ENCODE measurements at regions not wholly inside any gene's neighbourhood (a gene's known extent, or its start where the extent isn't known, plus 50 kb on each side); places are given as distances from the start of the nearest gene placed in this dataset.

DNA sequence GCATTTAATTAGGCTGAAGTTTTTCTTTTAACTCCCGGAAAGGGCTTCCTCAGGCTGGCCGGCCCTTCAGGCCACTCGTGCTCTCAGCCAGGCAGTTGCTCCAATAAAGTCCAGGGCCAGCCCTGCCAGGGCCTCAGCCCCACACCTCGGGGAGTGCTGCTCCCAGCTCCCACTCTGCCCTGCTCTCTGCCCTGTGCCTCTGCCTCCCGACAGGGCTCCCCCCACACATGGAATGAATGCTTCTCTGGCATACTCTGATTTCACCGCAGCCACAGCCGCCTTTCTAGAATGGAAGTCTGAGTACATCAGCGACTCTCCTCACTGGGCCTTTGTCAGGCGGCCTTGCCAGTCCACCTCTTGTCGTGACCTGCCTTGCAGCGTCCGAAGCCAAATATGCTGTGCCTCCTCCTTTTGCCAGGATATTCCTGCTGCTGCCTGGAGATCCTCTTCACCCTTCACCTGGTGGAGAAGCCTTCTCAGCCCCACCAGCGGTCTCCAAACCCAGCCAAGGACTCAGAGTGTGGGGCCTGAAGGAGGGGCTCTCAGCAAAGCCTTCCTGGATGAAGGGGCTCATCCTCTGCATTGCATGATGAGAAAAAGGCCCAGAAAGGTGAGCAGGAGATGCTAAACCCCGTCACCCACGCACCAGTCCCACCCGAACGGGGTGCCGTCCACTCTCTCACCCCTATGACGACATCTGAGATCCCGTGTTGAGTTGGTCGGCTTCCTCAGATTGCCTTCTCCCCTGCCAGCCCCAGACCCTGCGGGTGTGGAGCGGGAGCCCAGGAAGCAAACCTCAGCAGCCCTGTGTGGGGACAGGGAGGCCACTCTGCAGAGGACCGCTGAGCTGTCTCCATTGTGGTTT, 472.7 kb upstream of the HS6ST1 start:
- no peak for DNase-seq
- Mint-ChIP-seq H3K27ac (ENCODE audit: unreplicated experiment) (no peak overlapping the region), H3K4me3 (ENCODE audit: unreplicated experiment) (no peak overlapping the region), H3K36me3 (ENCODE audit: unreplicated experiment) (no peaks in the 10 kb centered on the region), H3K27me3 (ENCODE audit: unreplicated experiment) (no peaks in the 10 kb centered on the region), H3K9me3 (ENCODE audit: unreplicated experiment) (no peaks in the 10 kb centered on the region), H3K4me1 (ENCODE audit: low read depth, unreplicated experiment) (peaks cover under 1% of the 10 kb centered on the region)
- TF ChIP-seq, protein P1, sequence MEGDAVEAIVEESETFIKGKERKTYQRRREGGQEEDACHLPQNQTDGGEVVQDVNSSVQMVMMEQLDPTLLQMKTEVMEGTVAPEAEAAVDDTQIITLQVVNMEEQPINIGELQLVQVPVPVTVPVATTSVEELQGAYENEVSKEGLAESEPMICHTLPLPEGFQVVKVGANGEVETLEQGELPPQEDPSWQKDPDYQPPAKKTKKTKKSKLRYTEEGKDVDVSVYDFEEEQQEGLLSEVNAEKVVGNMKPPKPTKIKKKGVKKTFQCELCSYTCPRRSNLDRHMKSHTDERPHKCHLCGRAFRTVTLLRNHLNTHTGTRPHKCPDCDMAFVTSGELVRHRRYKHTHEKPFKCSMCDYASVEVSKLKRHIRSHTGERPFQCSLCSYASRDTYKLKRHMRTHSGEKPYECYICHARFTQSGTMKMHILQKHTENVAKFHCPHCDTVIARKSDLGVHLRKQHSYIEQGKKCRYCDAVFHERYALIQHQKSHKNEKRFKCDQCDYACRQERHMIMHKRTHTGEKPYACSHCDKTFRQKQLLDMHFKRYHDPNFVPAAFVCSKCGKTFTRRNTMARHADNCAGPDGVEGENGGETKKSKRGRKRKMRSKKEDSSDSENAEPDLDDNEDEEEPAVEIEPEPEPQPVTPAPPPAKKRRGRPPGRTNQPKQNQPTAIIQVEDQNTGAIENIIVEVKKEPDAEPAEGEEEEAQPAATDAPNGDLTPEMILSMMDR (IDR thresholded peaks at IDR 0.05; ENCODE audit: partially characterized antibody, unreplicated experiment), result no peak

DNA sequence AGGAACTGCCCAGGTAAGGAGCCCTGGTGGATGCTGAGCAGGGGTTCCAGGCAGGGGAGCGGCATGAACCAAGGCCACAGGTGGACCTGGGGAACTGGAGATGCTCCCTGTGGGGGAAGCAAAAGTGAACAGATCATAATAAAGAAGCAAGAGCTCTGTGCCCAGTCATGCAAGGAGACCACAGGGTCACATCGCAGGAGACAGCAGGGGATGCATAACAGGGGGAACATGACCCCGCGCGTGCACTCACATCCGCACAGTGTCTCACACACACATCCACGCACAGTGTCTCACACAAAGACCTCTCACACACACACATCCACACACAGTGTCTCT, 473.3 kb upstream of the HS6ST1 start:
- DNase-seq, result no peak
- no peaks in the 10 kb centered on the region for H3K27me3 Mint-ChIP-seq (ENCODE audit: unreplicated experiment)
- TF ChIP-seq, protein P1 (IDR thresholded peaks at IDR 0.05; ENCODE audit: partially characterized antibody, unreplicated experiment), result no peak
- no peaks in the 10 kb centered on the region for H3K4me1 Mint-ChIP-seq (ENCODE audit: low read depth, unreplicated experiment)
- no peak overlapping the region for H3K4me3 Mint-ChIP-seq (ENCODE audit: unreplicated experiment)
- H3K9me3 Mint-ChIP-seq (ENCODE audit: unreplicated experiment), result no peaks in the 10 kb centered on the region
- no peaks in the 10 kb centered on the region for H3K36me3 Mint-ChIP-seq (ENCODE audit: unreplicated experiment)
- H3K27ac Mint-ChIP-seq (ENCODE audit: unreplicated experiment), result no peak overlapping the region

DNA sequence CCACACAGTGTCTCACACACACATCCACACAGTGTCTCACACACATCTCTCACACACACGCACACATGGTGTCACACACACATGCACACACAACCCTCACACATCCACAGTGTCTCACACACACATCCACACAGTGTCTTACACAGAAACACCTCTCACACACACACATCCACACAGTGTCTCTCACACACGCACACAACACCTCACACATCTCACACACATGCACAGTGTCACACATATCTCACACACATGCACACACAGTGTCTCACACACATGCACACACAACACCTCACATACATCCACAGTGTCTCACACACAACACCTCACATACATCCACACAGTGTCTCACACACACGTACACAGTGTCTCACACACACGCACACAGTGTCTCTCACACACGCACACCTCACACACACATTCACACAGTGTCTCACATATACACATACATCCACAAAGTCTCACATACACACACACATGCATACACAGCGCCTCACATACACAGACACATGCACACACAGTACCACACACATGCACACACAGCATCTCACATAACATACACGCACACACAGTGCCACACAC, 473.9 kb upstream of the HS6ST1 start:
- no peaks in the 10 kb centered on the region for H3K9me3 Mint-ChIP-seq (ENCODE audit: unreplicated experiment)
- DNase-seq, result no peak
- no peak overlapping the region for H3K27ac Mint-ChIP-seq (ENCODE audit: unreplicated experiment)
- no peaks in the 10 kb centered on the region for H3K27me3 Mint-ChIP-seq (ENCODE audit: unreplicated experiment)
- TF ChIP-seq, protein P1 (IDR thresholded peaks at IDR 0.05; ENCODE audit: partially characterized antibody, unreplicated experiment), result no peak
- H3K4me3 Mint-ChIP-seq (ENCODE audit: unreplicated experiment), result no peak overlapping the region
- H3K36me3 Mint-ChIP-seq (ENCODE audit: unreplicated experiment), result no peaks in the 10 kb centered on the region
- H3K4me1 Mint-ChIP-seq (ENCODE audit: low read depth, unreplicated experiment), result no peaks in the 10 kb centered on the region

DNA sequence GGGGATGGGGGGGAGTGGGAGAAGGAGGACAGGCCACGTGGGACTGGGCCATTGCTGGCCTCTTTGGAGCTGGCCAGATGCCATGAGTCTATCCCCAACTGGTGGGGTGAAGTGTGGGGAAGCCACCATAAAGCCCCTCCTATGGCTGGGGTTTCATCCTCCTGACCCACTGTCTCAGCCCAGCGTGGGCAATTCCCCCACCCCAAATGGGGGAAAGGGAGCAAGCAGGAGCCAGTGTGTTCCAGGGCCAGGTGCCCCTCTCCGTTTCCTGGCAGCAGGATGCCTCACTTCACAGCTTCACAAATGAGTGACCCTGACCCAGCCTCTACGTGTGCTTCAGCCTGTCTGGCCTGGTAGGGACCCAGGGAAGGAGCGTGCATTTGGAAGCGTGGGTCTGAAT, 474.7 kb upstream of the HS6ST1 start:
- Mint-ChIP-seq H3K9me3 (ENCODE audit: unreplicated experiment) (no peaks in the 10 kb centered on the region), H3K27me3 (ENCODE audit: unreplicated experiment) (no peaks in the 10 kb centered on the region), H3K36me3 (ENCODE audit: unreplicated experiment) (no peaks in the 10 kb centered on the region), H3K4me3 (ENCODE audit: unreplicated experiment) (no peak overlapping the region), H3K4me1 (ENCODE audit: low read depth, unreplicated experiment) (peaks cover under 1% of the 10 kb centered on the region), H3K27ac (ENCODE audit: unreplicated experiment) (no peak overlapping the region)
- no peak for DNase-seq
- TF ChIP-seq, protein P1 (IDR thresholded peaks at IDR 0.05; ENCODE audit: partially characterized antibody, unreplicated experiment), result no peak

DNA sequence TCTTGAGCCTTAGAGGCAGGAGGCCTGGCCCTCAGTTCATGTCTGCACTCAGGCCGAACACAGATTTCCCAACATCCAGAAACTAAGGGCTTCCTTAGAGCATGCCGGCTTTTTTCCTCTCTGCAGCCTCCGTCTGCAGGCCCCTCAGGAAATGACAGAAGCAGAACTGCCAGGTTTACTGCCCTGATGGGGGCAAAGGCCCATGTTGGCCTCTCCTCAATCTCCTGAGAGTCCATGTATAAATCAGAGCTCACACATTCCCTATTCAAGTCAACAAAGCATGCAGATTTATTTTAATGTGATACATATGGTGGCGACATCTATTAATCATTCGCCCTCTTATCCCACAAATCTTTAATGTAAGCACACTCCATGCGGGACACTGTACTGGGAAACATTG, 475.6 kb upstream of the HS6ST1 start:
- H3K27me3 Mint-ChIP-seq (ENCODE audit: unreplicated experiment), result no peaks in the 10 kb centered on the region
- H3K9me3 Mint-ChIP-seq (ENCODE audit: unreplicated experiment), result no peaks in the 10 kb centered on the region
- no peaks in the 10 kb centered on the region for H3K36me3 Mint-ChIP-seq (ENCODE audit: unreplicated experiment)
- TF ChIP-seq, protein P1 (IDR thresholded peaks at IDR 0.05; ENCODE audit: partially characterized antibody, unreplicated experiment), result no peak
- DNase-seq, result no peak
- H3K4me3 Mint-ChIP-seq (ENCODE audit: unreplicated experiment), result no peak overlapping the region
- no peak overlapping the region for H3K27ac Mint-ChIP-seq (ENCODE audit: unreplicated experiment)
- peaks cover 6% of the 10 kb centered on the region for H3K4me1 Mint-ChIP-seq (ENCODE audit: low read depth, unreplicated experiment)

Data from glutamatergic neuron (in vitro differentiated cells).